PC-9 (cell line): ENCODE measurements at regions not wholly inside any gene's neighbourhood (a gene's known extent, or its start where the extent isn't known, plus 50 kb on each side); places are given as distances from the start of the nearest gene placed in this dataset.
"Not testable (repeated sequence)": the region's sequence is repeated elsewhere in the genome, so short reads cannot be mapped to it uniquely, and the experiment has no call there.

ENCODE experiments used
- BruUV-seq: library from RNA; stranded (reverse); fragments of 400-500 nt; replicated peaks from 2 replicates; lab custom pipeline; 2021; lab: Mats Ljungman, UMichigan
- CTCF ChIA-PET: fragments of 300-600 bp; sonication (Branson Sonifier 250); formaldehyde crosslinking; loops from one replicate; lab custom pipeline; 2022; ENCODE audit warnings: antibody characterized with exemption; lab: Charles Lee
- POLR2A ChIA-PET: fragments of 300-600 bp; sonication (Branson Sonifier 250); formaldehyde crosslinking; loops from one replicate; lab custom pipeline; 2022; ENCODE audit warnings: antibody characterized with exemption; ENCODE audit not compliant: unreplicated experiment; lab: Charles Lee
- DNase-seq, 2 experiments: peaks; one replicate each; pipeline versions ENCODE4 v3.0.0 to v3.0.0-alpha.2; 2015 to 2022; ENCODE audit warnings: mixed read lengths in 1 of 2
- H2AFZ ChIP-seq: fragments of 200-600 bp; sonication (generic); 2 replicates; pipeline ENCODE4 v1.8.1; 2017; ENCODE audit warnings: antibody characterized with exemption
- H3F3A ChIP-seq: fragments of 200-600 bp; sonication (generic); 2 replicates; pipeline ENCODE4 v1.8.1; 2017; ENCODE audit warnings: antibody characterized with exemption, mild to moderate bottlenecking, low read depth; ENCODE audit not compliant: insufficient read depth
- H3K27ac ChIP-seq: fragments of 200-600 bp; sonication (generic); 2 replicates; pipeline ENCODE4 v1.6.1; 2016; ENCODE audit warnings: mixed run types
- H3K27me3 ChIP-seq: fragments of 200-600 bp; sonication (generic); 2 replicates; pipeline ENCODE4 v1.6.1; 2016; ENCODE audit warnings: low read depth, mixed run types; ENCODE audit not compliant: insufficient read depth
- H3K36me3 ChIP-seq: fragments of 200-600 bp; sonication (generic); 2 replicates; pipeline ENCODE4 v1.6.1; 2016; ENCODE audit warnings: low read depth, mixed run types
- H3K4me1 ChIP-seq: fragments of 200-600 bp; sonication (generic); replicated peaks from 2 replicates; pipeline ENCODE4 v1.6.1; 2016; ENCODE audit warnings: mixed run types; ENCODE audit not compliant: insufficient read depth
- H3K4me2 ChIP-seq: fragments of 200-600 bp; sonication (generic); 2 replicates; pipeline ENCODE4 v1.6.1; 2017; ENCODE audit warnings: mixed run types
- H3K4me3 ChIP-seq: fragments of 200-600 bp; sonication (generic); 2 replicates; pipeline ENCODE4 v1.6.1; 2016; ENCODE audit warnings: mixed run types
- H3K79me2 ChIP-seq: fragments of 200-600 bp; sonication (generic); 2 replicates; pipeline ENCODE4 v1.6.1; 2017; ENCODE audit warnings: low read depth, mixed run types
- H3K9me2 ChIP-seq: fragments of 200-600 bp; sonication (generic); 2 replicates; pipeline ENCODE4 v1.8.1; 2017; ENCODE audit warnings: mild to moderate bottlenecking; ENCODE audit not compliant: insufficient read depth
- H3K9me3 ChIP-seq: fragments of 200-600 bp; sonication (generic); 2 replicates; pipeline ENCODE4 v1.8.1; 2016; ENCODE audit warnings: low read depth; ENCODE audit not compliant: insufficient read depth
- H4K20me1 ChIP-seq: fragments of 200-600 bp; sonication (generic); 2 replicates; pipeline ENCODE4 v1.8.1; 2017; ENCODE audit not compliant: insufficient read depth
- CTCF ChIP-seq: fragments of 200-600 bp; sonication (generic); conservative IDR thresholded peaks from 2 replicates; pipeline ENCODE4 v1.6.1; 2017; ENCODE audit warnings: mixed run types, antibody characterized with exemption, mild to moderate bottlenecking, moderate library complexity
- EZH2 ChIP-seq: fragments of 200-600 bp; sonication (generic); IDR thresholded peaks from 2 replicates; pipeline ENCODE4 v1.8.0; 2017; ENCODE audit warnings: antibody characterized with exemption, low read depth
- intact Hi-C: fragments of 100-400 bp; cut with micrococcal nuclease; formaldehyde crosslinking; loops from one replicate; pipeline ENCODE4 v1.10.0; 2022; ENCODE audit not compliant: unreplicated experiment

GRCh38 chr3:166634091-166634746 is 745.9 kb downstream of the ZBBX start:
- no peak for DNase-seq
- ChIA-PET POLR2A (interaction anchor here (0.7 kb wide), 1 partner anchor 301 kb away, joined by 4 read pairs; no protein-coding TSS in a partner anchor), CTCF (no interaction called here)
- H3K9me2 ChIP-seq = no peaks in the 10 kb centered on the region; the same call in 1 of the 2 replicates
- no peaks in the 10 kb centered on the region for H3F3A ChIP-seq
- no peaks in the 10 kb centered on the region; the same call in 1 of the 2 replicates for H4K20me1 ChIP-seq
- H3K4me3 ChIP-seq = no peak overlapping the region
- no peaks in the 10 kb centered on the region for H3K4me1 ChIP-seq
- BruUV-seq = no TSS peak
- H3K9me3 ChIP-seq = no peaks in the 10 kb centered on the region
- H3K27ac ChIP-seq = no peak overlapping the region
- H3K79me2 ChIP-seq = no peaks in the 10 kb centered on the region
- H3K27me3 ChIP-seq = no peaks in the 10 kb centered on the region
- H3K36me3 ChIP-seq = no peaks in the 10 kb centered on the region
- intact Hi-C loops = no loop called here
- H3K4me2 ChIP-seq = no peak overlapping the region
- H2AFZ ChIP-seq = peak overlapping the region; percentile 34; the same call in 1 of the 2 replicates
- no peak for TF ChIP-seq EZH2
- no peak for TF ChIP-seq CTCF

- intact Hi-C loops = no loop called here
- H4K20me1 ChIP-seq = no peaks in the 10 kb centered on the region
- BruUV-seq = no TSS peak
- H3K9me3 ChIP-seq = no peaks in the 10 kb centered on the region
- no peak for DNase-seq
- no peak for TF ChIP-seq EZH2
- no peak overlapping the region for H3K4me3 ChIP-seq
- CTCF ChIA-PET = interaction anchor here (0.5 kb wide), 1 partner anchor 13 kb away, joined by 3 read pairs; no protein-coding TSS in a partner anchor
- no peaks in the 10 kb centered on the region for H3F3A ChIP-seq
- H3K9me2 ChIP-seq = no peaks in the 10 kb centered on the region; the same call in 1 of the 2 replicates
- H3K4me1 ChIP-seq = no peaks in the 10 kb centered on the region
- H3K36me3 ChIP-seq = no peaks in the 10 kb centered on the region
- POLR2A ChIA-PET = no interaction called here
- no peak overlapping the region for H3K27ac ChIP-seq
- H3K4me2 ChIP-seq = no peak overlapping the region
- H2AFZ ChIP-seq = no peak overlapping the region
- H3K27me3 ChIP-seq = no peaks in the 10 kb centered on the region
- H3K79me2 ChIP-seq = no peaks in the 10 kb centered on the region
Observed at GRCh38 chr3:166630190-166630589, 749.9 kb downstream of the ZBBX start.

GRCh38 chr3:166613365-166613764 is 766.7 kb downstream of the ZBBX start:
- Histone ChIP-seq H3K79me2 (no peaks in the 10 kb centered on the region), H3K27ac (no peak overlapping the region), H3K4me3 (no peak overlapping the region), H2AFZ (no peak overlapping the region), H4K20me1 (no peaks in the 10 kb centered on the region), H3F3A (no peaks in the 10 kb centered on the region), H3K9me3 (no peaks in the 10 kb centered on the region), H3K4me1 (no peaks in the 10 kb centered on the region), H3K9me2 (no peaks in the 10 kb centered on the region), H3K4me2 (no peak overlapping the region), H3K36me3 (no peaks in the 10 kb centered on the region), H3K27me3 (no peaks in the 10 kb centered on the region)
- no TSS peak for BruUV-seq
- intact Hi-C loops = no loop called here
- no peak for TF ChIP-seq EZH2
- no peak for TF ChIP-seq CTCF
- POLR2A ChIA-PET = no interaction called here
- CTCF ChIA-PET = no interaction called here
- DNase-seq = no peak

GRCh38 chr3:166612761-166613160 is 767.3 kb downstream of the ZBBX start:
- CTCF ChIA-PET, H3K4me3 ChIP-seq, BruUV-seq, H3K27ac ChIP-seq, H3K9me2 ChIP-seq, H3K4me1 ChIP-seq, H4K20me1 ChIP-seq, H3K4me2 ChIP-seq, H3F3A ChIP-seq, DNase-seq, H3K79me2 ChIP-seq, H3K27me3 ChIP-seq, intact Hi-C loops, H2AFZ ChIP-seq, H3K36me3 ChIP-seq, H3K9me3 ChIP-seq: not testable (repeated sequence)
- POLR2A ChIA-PET = interaction anchor here (0.6 kb wide), 1 partner anchor 887 kb away, joined by 29 read pairs; no protein-coding TSS in a partner anchor
